Activated CD8-positive, alpha-beta memory T cell treated with anti-CD3 and anti-CD28 coated beads, Interleukin-2, amount 50 U/mL, for 48 hours (primary cell): ENCODE measurements at regions not wholly inside any gene's neighbourhood (a gene's known extent, or its start where the extent isn't known, plus 50 kb on each side); places are given as distances from the start of the nearest gene placed in this dataset.
"Not testable (repeated sequence)": the region's sequence is repeated elsewhere in the genome, so short reads cannot be mapped to it uniquely, and the experiment has no call there.

ENCODE experiments used
- DNase-seq: peaks from one replicate; pipeline ENCODE4 v3.0.0-alpha.2; 2020

GRCh38 chr5:71822065-71822464 lies 103.0 kb downstream of the CARTPT start:
- not testable (repeated sequence) for DNase-seq

- DNase-seq, result no peak
These were observed 106.9 kb downstream of the CARTPT start for GRCh38 chr5:71825992-71826391.

DNA sequence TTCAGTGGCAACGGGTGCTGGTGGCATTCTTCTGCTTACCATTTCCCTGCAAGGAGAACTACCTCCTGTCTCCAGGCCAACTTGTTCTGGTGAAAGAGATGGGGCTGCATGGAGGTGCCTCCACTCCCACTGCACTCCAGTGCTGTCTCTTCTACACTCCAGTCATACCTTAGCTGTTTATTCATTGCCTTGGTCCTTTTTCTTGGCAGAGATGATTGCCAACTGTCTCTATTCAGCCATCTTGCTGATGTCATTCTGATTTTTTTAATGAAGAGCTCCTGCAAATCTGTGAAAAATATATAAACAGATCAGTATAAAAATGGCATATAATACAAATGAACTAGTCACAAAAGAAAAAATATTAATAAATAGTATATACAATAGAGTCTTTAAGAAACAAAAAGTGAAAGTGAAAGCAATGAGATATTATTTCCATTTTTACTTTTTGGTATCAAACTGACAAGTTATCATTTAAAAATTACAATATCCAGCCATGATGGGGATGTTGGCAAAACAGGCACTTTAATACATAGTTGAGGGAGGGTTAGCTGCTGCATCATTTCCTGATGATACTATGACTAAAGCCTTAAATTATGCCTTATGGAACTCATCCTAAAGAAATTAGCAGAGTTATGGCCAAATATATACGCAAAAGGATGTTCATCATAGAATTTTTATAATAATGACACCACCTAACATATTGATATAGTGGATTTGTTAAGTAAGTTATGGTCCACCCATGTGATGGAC lies 109.4 kb downstream of the CARTPT start:
- DNase-seq, result no peak

GRCh38 chr5:71829206-71829605 lies 110.1 kb downstream of the CARTPT start:
- no peak for DNase-seq

DNA sequence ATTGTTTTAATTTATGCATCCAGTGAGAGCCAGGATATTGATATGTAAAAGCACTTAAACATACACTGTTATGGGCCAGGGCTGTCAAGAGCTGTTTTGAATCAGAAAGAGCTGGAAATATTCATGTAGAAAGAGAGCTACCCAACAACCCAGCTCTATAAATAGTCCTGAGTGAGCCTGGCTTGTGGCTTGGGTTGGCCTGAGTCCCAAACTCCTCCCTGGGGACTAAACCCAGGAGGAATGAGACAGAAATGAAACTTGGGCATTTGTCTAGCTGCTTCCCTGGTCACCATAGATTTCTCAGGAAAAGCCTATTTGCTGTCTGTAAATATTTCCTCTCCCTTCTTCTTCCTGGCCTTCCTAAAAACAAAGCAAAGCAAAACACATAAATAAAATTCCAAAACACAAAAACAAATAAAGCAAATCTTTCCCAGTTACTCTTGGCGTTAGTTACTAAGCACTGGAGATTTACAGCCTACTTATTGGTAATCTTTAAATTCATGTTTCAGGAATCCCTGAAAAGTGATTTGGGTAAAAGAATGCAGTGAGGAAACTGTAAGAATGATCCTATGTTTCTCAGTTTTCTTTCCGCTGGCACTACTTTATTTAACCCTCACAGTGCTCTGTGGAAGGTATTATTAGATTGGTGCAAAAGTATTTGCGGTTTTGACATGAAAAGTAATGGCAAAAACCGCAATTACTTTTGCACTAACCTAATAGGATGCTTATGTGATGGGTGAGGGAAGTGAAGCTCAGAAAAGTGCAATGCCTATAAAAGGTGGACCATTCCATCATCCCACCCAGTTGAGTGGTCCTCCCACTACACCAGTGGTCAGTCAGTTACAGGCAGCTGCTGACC lies 111.8 kb downstream of the CARTPT start:
- no peak for DNase-seq

DNA sequence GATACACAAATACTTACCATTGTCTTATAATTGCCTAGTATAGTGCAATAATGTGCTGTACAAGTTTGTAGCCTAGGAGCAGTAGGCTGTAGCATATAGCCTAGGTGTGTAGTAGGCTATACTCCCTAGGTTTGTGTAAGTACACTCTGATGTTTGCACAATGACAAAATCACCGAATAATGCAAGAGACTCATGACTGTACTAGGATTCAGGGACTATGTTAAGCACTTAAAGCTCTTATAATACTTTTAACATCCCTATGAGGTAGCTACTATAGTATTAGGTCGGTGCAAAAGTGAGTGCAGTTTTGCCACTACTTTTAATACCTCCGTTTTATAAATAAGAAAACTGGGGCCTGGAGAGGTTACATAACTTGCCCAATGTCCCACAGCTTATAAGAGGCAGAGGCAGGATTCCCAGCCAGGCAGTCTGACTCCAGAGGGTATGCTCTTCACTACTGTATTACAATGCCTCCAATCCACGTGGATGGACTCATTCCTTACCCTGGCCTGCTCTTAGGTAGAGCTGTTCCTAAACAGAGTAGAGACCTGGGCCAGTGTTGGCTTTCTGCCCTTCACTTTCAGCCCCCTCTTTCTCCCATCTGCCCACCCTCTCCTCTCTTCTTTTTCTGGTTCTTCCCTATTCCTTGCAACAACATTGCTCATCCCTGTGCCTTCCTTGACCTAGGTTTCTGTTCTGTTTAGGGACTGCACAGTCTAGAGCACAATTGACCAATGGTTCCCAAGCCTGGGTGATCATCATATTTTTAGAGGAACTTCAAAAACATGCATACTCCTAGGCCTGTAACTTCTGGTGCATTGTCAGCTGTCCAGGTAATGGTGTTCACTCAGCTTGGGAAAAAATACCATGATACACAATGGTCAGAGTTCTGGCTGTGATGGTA lies 114.0 kb downstream of the CARTPT start:
- DNase-seq, result no peak

DNA sequence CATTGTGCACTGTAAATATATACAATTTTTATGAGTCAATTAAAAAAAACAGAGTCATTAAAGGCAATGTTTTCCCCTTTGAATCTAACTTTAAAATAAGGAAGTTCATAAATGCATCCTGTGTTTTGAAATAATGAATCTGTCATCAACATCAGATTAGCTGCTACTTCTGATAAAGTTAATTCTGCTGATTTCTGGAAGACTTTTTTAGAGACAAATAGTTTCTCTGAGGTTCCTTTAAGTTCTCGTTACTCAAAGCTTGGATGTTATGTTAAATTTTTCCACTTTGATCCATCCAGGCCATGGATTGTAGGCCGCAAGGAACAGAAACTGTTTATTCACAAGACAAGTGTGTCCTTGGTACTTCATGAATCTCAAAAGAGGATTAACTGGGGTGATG lies 115.5 kb downstream of the CARTPT start:
- no peak for DNase-seq

- DNase-seq, result no peak
These were observed 117.0 kb downstream of the CARTPT start for GRCh38 chr5:71836084-71836483.

DNA sequence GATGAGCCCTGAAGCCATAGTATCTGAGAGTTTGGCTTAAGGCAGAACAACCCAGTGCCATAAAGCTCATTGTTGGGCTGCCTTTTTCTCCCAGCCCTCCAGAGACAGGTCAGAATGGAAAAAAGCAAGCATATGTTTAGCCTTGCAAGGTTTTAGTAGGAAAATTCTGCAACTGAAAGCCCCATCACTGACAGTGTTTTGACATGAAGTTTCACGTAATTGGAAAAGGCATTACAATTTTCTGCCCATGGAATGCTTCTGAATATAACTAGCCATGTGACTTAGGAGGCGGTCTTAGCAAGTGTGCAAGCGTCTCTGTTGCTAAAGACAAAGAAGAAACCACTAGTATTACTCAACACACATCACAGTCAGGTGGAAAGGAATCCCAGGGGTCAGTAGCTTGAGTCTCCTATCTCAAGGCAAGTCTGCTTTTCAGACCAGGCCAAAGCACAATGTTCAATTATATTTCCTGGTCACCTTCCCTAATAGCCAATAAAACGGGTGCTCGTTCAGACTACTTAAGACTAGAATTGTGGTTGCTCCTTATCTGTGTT lies 117.6 kb downstream of the CARTPT start:
- no peak for DNase-seq

GRCh38 chr5:71838286-71838685 lies 119.2 kb downstream of the CARTPT start:
- DNase-seq, result no peak

GRCh38 chr5:71839096-71839884 lies 120.2 kb downstream of the CARTPT start:
- no peak for DNase-seq

GRCh38 chr5:71841107-71841506 lies 122.0 kb downstream of the CARTPT start:
- no peak for DNase-seq

- no peak for DNase-seq
These were observed 124.0 kb downstream of the CARTPT start for GRCh38 chr5:71843111-71843510.

- DNase-seq, result no peak
These were observed 125.8 kb downstream of the CARTPT start for GRCh38 chr5:71844862-71845261.

- no peak for DNase-seq
These were observed 140.4 kb downstream of the CARTPT start for GRCh38 chr5:71859515-71859914.

GRCh38 chr5:71860048-71860447 lies 141.0 kb downstream of the CARTPT start:
- no peak for DNase-seq

GRCh38 chr5:71861682-71862081 lies 142.6 kb downstream of the CARTPT start:
- no peak for DNase-seq

- no peak for DNase-seq
These were observed 143.0 kb downstream of the CARTPT start for GRCh38 chr5:71862087-71862486.

DNA sequence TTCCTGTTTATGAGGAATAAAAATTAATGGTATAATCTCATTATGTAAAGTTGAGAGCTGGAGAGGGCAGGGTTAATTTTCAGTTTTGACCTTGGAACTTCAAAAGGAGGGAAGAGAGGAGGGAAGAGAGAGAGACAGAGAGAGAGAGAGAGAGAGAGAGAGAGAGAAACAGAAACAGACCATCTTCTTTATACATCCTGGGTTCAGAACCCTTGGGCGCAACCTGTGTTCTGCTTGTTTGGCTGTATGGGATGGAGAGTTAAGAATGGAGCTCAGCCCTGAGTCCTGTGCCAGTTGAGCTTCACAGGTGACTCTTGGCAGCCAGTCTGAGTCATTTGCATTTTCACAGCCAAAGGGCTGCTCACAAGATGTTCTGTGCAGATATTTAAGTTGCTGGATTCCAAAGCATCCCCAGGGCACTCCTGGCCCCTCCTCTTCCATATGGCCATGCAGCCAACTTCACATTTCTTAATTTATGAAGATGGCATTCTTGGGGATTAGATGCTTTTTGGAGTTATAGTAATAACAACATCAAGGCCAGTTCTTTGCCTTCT lies 143.5 kb downstream of the CARTPT start:
- DNase-seq, result no peak

DNA sequence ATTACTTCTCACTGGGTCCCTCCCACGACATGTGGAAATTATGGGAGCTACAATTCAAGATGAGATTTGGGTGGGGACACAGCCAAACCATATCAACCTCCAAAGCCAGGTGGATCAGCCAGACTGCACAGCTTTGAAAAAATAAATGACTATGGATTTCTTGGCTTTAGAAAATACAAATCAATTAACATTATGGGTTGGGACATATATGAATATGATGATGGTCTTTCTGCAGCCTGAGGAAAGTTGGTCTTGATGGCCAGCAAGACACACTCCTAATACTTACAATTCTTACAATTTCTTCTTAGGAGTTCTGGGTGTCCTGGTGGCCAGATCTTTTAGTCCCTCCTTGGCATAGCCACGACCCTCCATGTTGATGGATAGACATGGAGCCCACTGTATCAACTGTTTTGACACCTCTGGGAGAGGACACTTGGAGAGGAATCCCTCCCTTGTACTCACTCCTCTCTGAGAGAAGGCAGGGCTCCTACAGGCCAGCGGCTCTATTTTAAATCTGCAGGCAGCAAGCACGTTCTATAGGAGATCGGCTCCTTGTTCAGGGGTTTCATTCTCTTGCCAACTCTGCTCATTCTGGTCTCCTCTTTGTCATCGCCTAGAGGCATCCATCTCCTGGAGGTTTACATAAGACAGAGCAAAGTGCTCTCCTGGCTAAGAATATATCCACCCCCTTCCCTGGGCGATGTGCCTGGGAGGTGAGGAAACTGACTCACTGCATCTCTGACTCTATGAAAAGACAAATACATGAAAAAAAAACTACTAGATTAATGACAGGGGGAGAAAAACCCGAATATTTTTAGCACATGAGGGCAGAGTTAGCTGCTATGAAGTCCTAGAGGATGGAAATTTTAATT lies 145.9 kb downstream of the CARTPT start:
- DNase-seq, result no peak
